IMR-90 (cell line): ENCODE measurements at regions not wholly inside any gene's neighbourhood (a gene's known extent, or its start where the extent isn't known, plus 50 kb on each side); places are given as distances from the start of the nearest gene placed in this dataset.

ENCODE experiments used
- ATAC-seq: fragments of 200-7000 bp; cut with Tn5 transposase; 2 replicates; pipeline ENCODE4 v1.9.1; 2020; ENCODE audit warnings: low read depth, mild to moderate bottlenecking, moderate library complexity
- BruUV-seq: library from RNA; stranded (reverse); fragments of 400-500 nt; replicated peaks from 2 replicates; lab custom pipeline; 2021; lab: Mats Ljungman, UMichigan
- CTCF ChIA-PET: fragments of 300-600 bp; formaldehyde crosslinking; extraction: SDS; loops from one replicate; lab custom pipeline; 2021; ENCODE audit warnings: antibody characterized with exemption; lab: Yijun Ruan, JAX
- POLR2A ChIA-PET: fragments of 300-600 bp; sonication (Branson Sonifier 250); formaldehyde crosslinking; loops from one replicate; lab custom pipeline; 2022; ENCODE audit warnings: antibody characterized with exemption; ENCODE audit not compliant: unreplicated experiment; lab: Charles Lee
- DNase-seq: peaks from one replicate; pipeline ENCODE4 v3.0.0; 2013
- H2AFZ ChIP-seq: replicated peaks from 2 replicates; pipeline ENCODE3; 2013; ENCODE audit warnings: low read length, mild to moderate bottlenecking; ENCODE audit not compliant: poor library complexity
- H2AK5ac ChIP-seq: 2 replicates; pipeline ENCODE4 v1.6.1; 2013; ENCODE audit warnings: low read depth, low read length, inconsistent platforms
- H2AK9ac ChIP-seq: replicated peaks from 2 replicates; pipeline ENCODE3; 2013; ENCODE audit warnings: mild to moderate bottlenecking, low read depth, low read length, moderate library complexity; ENCODE audit not compliant: poor library complexity
- H2BK120ac ChIP-seq: 2 replicates; pipeline ENCODE4 v1.6.1; 2013; ENCODE audit warnings: low read depth, low read length, inconsistent platforms
- H2BK15ac ChIP-seq: 3 replicates; pipeline ENCODE4 v1.6.1; 2013; ENCODE audit warnings: low read depth, low read length, inconsistent platforms
- H2BK20ac ChIP-seq: 2 replicates; pipeline ENCODE4 v1.6.1; 2013; ENCODE audit warnings: low read depth, mild to moderate bottlenecking, inconsistent platforms, low read length, moderate library complexity
- H2BK5ac ChIP-seq: 2 replicates; pipeline ENCODE4 v1.6.1; 2013; ENCODE audit warnings: mild to moderate bottlenecking, low read depth, low read length, inconsistent platforms; ENCODE audit not compliant: poor library complexity, severe bottlenecking
- H3K14ac ChIP-seq: replicated peaks from 2 replicates; pipeline ENCODE4 v1.6.1; 2013; ENCODE audit warnings: low read depth, low read length, inconsistent platforms
- H3K18ac ChIP-seq: 2 replicates; pipeline ENCODE4 v1.6.1; 2013; ENCODE audit warnings: low read depth, low read length, control low read depth
- H3K23ac ChIP-seq: 2 replicates; pipeline ENCODE4 v1.6.1; 2013; ENCODE audit warnings: low read depth, low read length, inconsistent platforms
- H3K27ac ChIP-seq: 2 replicates; pipeline ENCODE4 v1.5.1; 2013; ENCODE audit warnings: mild to moderate bottlenecking, control low read depth, low read length; ENCODE audit not compliant: insufficient read depth
- H3K27me3 ChIP-seq: 2 replicates; pipeline ENCODE4 v1.6.1; 2013; ENCODE audit warnings: low read length; ENCODE audit not compliant: control insufficient read depth, insufficient read depth
- H3K36me3 ChIP-seq: 2 replicates; pipeline ENCODE4 v1.6.1; 2013; ENCODE audit warnings: low read length, mixed read lengths; ENCODE audit not compliant: control insufficient read depth, insufficient read depth
- H3K4ac ChIP-seq: 2 replicates; pipeline ENCODE4 v1.6.1; 2013; ENCODE audit warnings: low read depth, low read length, inconsistent platforms
- H3K4me1 ChIP-seq: 2 replicates; pipeline ENCODE4 v1.6.1; 2013; ENCODE audit warnings: low read length, mixed read lengths; ENCODE audit not compliant: control insufficient read depth, insufficient read depth
- H3K4me2 ChIP-seq: 2 replicates; pipeline ENCODE4 v1.6.1; 2013; ENCODE audit warnings: low read depth, mild to moderate bottlenecking, control low read depth, low read length, moderate library complexity
- H3K4me3 ChIP-seq: 2 replicates; pipeline ENCODE4 v1.5.1; 2013; ENCODE audit warnings: low read depth, mild to moderate bottlenecking, control low read depth, low read length, moderate library complexity; ENCODE audit not compliant: insufficient read depth
- H3K56ac ChIP-seq: 2 replicates; pipeline ENCODE4 v1.6.1; 2013; ENCODE audit warnings: low read length, inconsistent platforms; ENCODE audit not compliant: insufficient read depth; ENCODE audit errors: extremely low read depth
- H3K79me1 ChIP-seq, 2 experiments: 2 replicates each; pipeline ENCODE4 v1.6.1; 2013; ENCODE audit warnings: low read length in 2 of 2, inconsistent platforms in 1 of 2, low read depth in 1 of 2
- H3K9ac ChIP-seq: 2 replicates; pipeline ENCODE4 v1.6.1; 2013; ENCODE audit warnings: low read depth, low read length, control low read depth
- H3K9me1 ChIP-seq: 2 replicates; pipeline ENCODE4 v1.6.1; 2013; ENCODE audit warnings: low read length, inconsistent platforms; ENCODE audit not compliant: insufficient read depth
- H3K9me3 ChIP-seq: 2 replicates; pipeline ENCODE4 v1.6.1; 2013; ENCODE audit warnings: low read length; ENCODE audit not compliant: control insufficient read depth, insufficient read depth
- H4K20me1 ChIP-seq: 2 replicates; pipeline ENCODE4 v1.6.1; 2013; ENCODE audit warnings: low read length, inconsistent platforms; ENCODE audit not compliant: insufficient read depth
- H4K5ac ChIP-seq: 2 replicates; pipeline ENCODE4 v1.6.1; 2013; ENCODE audit warnings: mild to moderate bottlenecking, low read depth, low read length, control low read depth
- H4K8ac ChIP-seq, 2 experiments: 2 replicates each; pipeline ENCODE4 v1.6.1; 2013; ENCODE audit warnings: low read depth in 2 of 2, low read length in 2 of 2, control low read depth in 1 of 2, inconsistent platforms in 1 of 2
- H4K91ac ChIP-seq: 2 replicates; pipeline ENCODE4 v1.6.1; 2013; ENCODE audit warnings: low read depth, low read length, inconsistent platforms; ENCODE audit not compliant: insufficient read depth
- BHLHE40 ChIP-seq: fragments of 150-350 bp; IDR thresholded peaks from 2 replicates; pipeline ENCODE4 v1.6.1; 2016; ENCODE audit warnings: mild to moderate bottlenecking, low read depth, low read length
- CEBPB ChIP-seq: IDR thresholded peaks from 2 replicates; pipeline ENCODE4 v1.6.1; 2012; ENCODE audit warnings: low read depth, low read length, improper control_type of control experiment
- CHD1 ChIP-seq: IDR thresholded peaks from 2 replicates; pipeline ENCODE4 v1.6.1; 2012; ENCODE audit warnings: low read depth, low read length, improper control_type of control experiment
- CTCF ChIP-seq: conservative IDR thresholded peaks from 2 replicates; pipeline ENCODE4 v1.5.1; 2012; ENCODE audit warnings: mild to moderate bottlenecking, low read depth, low read length, improper control_type of control experiment
- ELK1 ChIP-seq: fragments of 150-350 bp; IDR thresholded peaks from 2 replicates; pipeline ENCODE4 v1.6.1; 2016; ENCODE audit warnings: low read depth, mild to moderate bottlenecking, low read length, moderate library complexity, borderline replicate concordance
- FOS ChIP-seq: fragments of 150-350 bp; IDR thresholded peaks from 2 replicates; pipeline ENCODE4 v1.6.1; 2016; ENCODE audit warnings: low read depth, low read length
- MAFK ChIP-seq: IDR thresholded peaks from 2 replicates; pipeline ENCODE4 v1.6.1; 2012; ENCODE audit warnings: low read depth, low read length, improper control_type of control experiment
- MAZ ChIP-seq: IDR thresholded peaks from 2 replicates; pipeline ENCODE4 v1.6.1; 2012; ENCODE audit warnings: low read depth, mild to moderate bottlenecking, low read length, improper control_type of control experiment, moderate library complexity, borderline replicate concordance
- MXI1 ChIP-seq: IDR thresholded peaks from 2 replicates; pipeline ENCODE4 v1.6.1; 2012; ENCODE audit warnings: low read depth, mild to moderate bottlenecking, low read length, moderate library complexity, borderline replicate concordance
- NFE2L2 ChIP-seq: fragments of 150-350 bp; IDR thresholded peaks from 2 replicates; pipeline ENCODE4 v1.6.1; 2016; ENCODE audit warnings: low read depth, mild to moderate bottlenecking, low read length
- POLR2A ChIP-seq: IDR thresholded peaks from 2 replicates; pipeline ENCODE4 v1.6.1; 2012; ENCODE audit warnings: mild to moderate bottlenecking, low read depth, low read length
- RAD21 ChIP-seq: IDR thresholded peaks from 2 replicates; pipeline ENCODE4 v1.6.1; 2012; ENCODE audit warnings: low read length, improper control_type of control experiment
- RCOR1 ChIP-seq: IDR thresholded peaks from 2 replicates; pipeline ENCODE4 v1.6.1; 2012; ENCODE audit warnings: mild to moderate bottlenecking, low read length, improper control_type of control experiment; ENCODE audit not compliant: insufficient replicate concordance
- RFX5 ChIP-seq: IDR thresholded peaks from 2 replicates; pipeline ENCODE4 v1.8.0; 2012; ENCODE audit warnings: low read depth, mild to moderate bottlenecking, low read length, moderate library complexity
- SMC3 ChIP-seq: fragments of 150-350 bp; IDR thresholded peaks from 2 replicates; pipeline ENCODE4 v1.6.1; 2016; ENCODE audit warnings: low read depth, mild to moderate bottlenecking, antibody characterized with exemption, low read length, moderate library complexity
- USF2 ChIP-seq: fragments of 150-350 bp; IDR thresholded peaks from 2 replicates; pipeline ENCODE4 v1.6.1; 2017; ENCODE audit warnings: mild to moderate bottlenecking, antibody characterized with exemption, low read length, low read depth
- WGBS, 2 experiments: methylation state at CpG; one replicate each; pipeline versions ENCODE4 v1.1.5 to v1.1.7; 2013; ENCODE audit warnings: missing lambda C conversion rate in 2 of 2; ENCODE audit not compliant: insufficient read length in 1 of 2; ENCODE audit errors: extremely low coverage in 2 of 2; 5-methylcytosine and 5-hydroxymethylcytosine counted together
- dilution Hi-C: fragments of 300-500 bp; cut with HindIII; formaldehyde crosslinking; loops from one replicate; pipeline ENCODE4 v1.14.3; 2018; ENCODE audit warnings: low sequenced_read_pairs; ENCODE audit not compliant: unreplicated experiment
- in situ Hi-C: fragments of 300-500 bp; cut with MboI; formaldehyde crosslinking; loops from 3 replicates; pipeline ENCODE4 v1.14.3; 2019; ENCODE audit warnings: low sequenced_read_pairs, inconsistent platforms, mixed read lengths
- intact Hi-C: fragments of 100-400 bp; cut with micrococcal nuclease; formaldehyde crosslinking; loops from 2 replicates; pipeline ENCODE4 v1.10.0; 2022

GRCh38 chr12:87152841-87153528, 876.2 kb downstream of the C12orf50 start:
- ChIA-PET POLR2A (no interaction called here), CTCF (interaction anchor here (0.9 kb wide), 1 partner anchor 11 kb away, joined by 3 read pairs; no protein-coding TSS in a partner anchor)
- Histone ChIP-seq H3K4me3 (no peak overlapping the region), H3K56ac (no peak overlapping the region), H3K27ac (no peak overlapping the region), H4K5ac (no peak overlapping the region), H2AK9ac (no peak overlapping the region), H4K20me1 (no peaks in the 10 kb centered on the region), H3K9me1 (no peaks in the 10 kb centered on the region), H3K4me1 (no peaks in the 10 kb centered on the region), H3K18ac (no peak overlapping the region), H4K8ac (no peak overlapping the region), H3K79me1 (no peaks in the 10 kb centered on the region), H3K36me3 (no peaks in the 10 kb centered on the region), H2AFZ (no peak overlapping the region), H4K91ac (no peak overlapping the region), H3K4ac (no peak overlapping the region), H3K14ac (no peak overlapping the region), H2BK15ac (no peak overlapping the region), H3K9ac (no peak overlapping the region), H3K4me2 (no peak overlapping the region), H2AK5ac (no peak overlapping the region), H2BK20ac (no peak overlapping the region), H3K9me3 (no peaks in the 10 kb centered on the region), H3K27me3 (no peaks in the 10 kb centered on the region), H2BK120ac (no peak overlapping the region), H3K23ac (no peak overlapping the region), H2BK5ac (no peak overlapping the region)
- DNase-seq: no peak
- no peak for TF ChIP-seq MAZ
- TF ChIP-seq CHD1: no peak
- no peak for TF ChIP-seq CTCF
- TF ChIP-seq BHLHE40: no peak
- TF ChIP-seq RAD21: no peak
- no peak for TF ChIP-seq RFX5
- no peak for TF ChIP-seq NFE2L2
- no peak for TF ChIP-seq FOS
- no peak for TF ChIP-seq CEBPB
- no peak for TF ChIP-seq MAFK
- no peak for TF ChIP-seq RCOR1
- no peak for TF ChIP-seq MXI1
- no peak for TF ChIP-seq USF2
- no peak for TF ChIP-seq POLR2A
- TF ChIP-seq SMC3: no peak
- no peak for TF ChIP-seq ELK1
- ATAC-seq: no peak
- intact Hi-C loops (no loop called here), dilution Hi-C loops (no loop called here), in situ Hi-C loops (no loop called here)
- BruUV-seq: no TSS peak
- WGBS, 2 experiments: 40% methylated on average over 1 of the region's 1 CpG; no CpG with 5 or more reads in 1 of the 2 experiments
